ENCODE measurements at regions not wholly inside any gene's neighbourhood (a gene's known extent, or its start where the extent isn't known, plus 50 kb on each side); places are given as distances from the start of the nearest gene placed in this dataset.
"Not testable (repeated sequence)": the region's sequence is repeated elsewhere in the genome, so short reads cannot be mapped to it uniquely, and the experiment has no call there.

GRCh38 chr1:199929556-199929955, 98.0 kb upstream of the NR5A2 start:
- ChIA-PET SMC1A (ENCODE audit: uncharacterized antibody, unreplicated experiment) (no interaction called here), RAD21 (ENCODE audit: unreplicated experiment) (no interaction called here), POLR2A (no interaction called here), CTCF (no interaction called here)
- TF ChIP-seq RAD21 (IDR thresholded peaks at IDR 0.05; ENCODE audit: insufficient read depth, low read depth, low read length) (no peak), NFYA (IDR thresholded peaks at IDR 0.05; ENCODE audit: borderline replicate concordance, low read depth, low read length) (no peak), CBX3 (IDR thresholded peaks at IDR 0.05; ENCODE audit: borderline replicate concordance, low read depth) (no peak), FOXM1 (IDR thresholded peaks at IDR 0.05; ENCODE audit: low read depth, low read length) (no peak), IKZF2 (IDR thresholded peaks at IDR 0.05) (no peak), E2F8 (IDR thresholded peaks at IDR 0.05; ENCODE audit: low read depth, partially characterized antibody) (no peak), RFX5 (IDR thresholded peaks at IDR 0.05; ENCODE audit: low read depth, low read length) (no peak), SMAD5 (IDR thresholded peaks at IDR 0.05; ENCODE audit: low read depth) (no peak), PAX5 (IDR thresholded peaks at IDR 0.05; ENCODE audit: borderline replicate concordance, low read depth, low read length) (no peak), TCF3 (IDR thresholded peaks at IDR 0.05; ENCODE audit: borderline replicate concordance, insufficient read depth, low read depth, low read length) (no peak), POLR2A (IDR thresholded peaks at IDR 0.05; ENCODE audit: low read depth, low read length) (no peak), ZBTB33 (IDR thresholded peaks at IDR 0.05) (no peak)
- Histone ChIP-seq H3K4me2 (ENCODE audit: control insufficient read depth, insufficient read depth) (no peak overlapping the region), H3K27ac (ENCODE audit: control insufficient read depth, insufficient read depth) (no peak overlapping the region), H3K4me3 (no peak overlapping the region), H3K36me3 (ENCODE audit: control insufficient read depth in 2 of 2, insufficient read depth in 2 of 2, low read length in 1 of 2) (no peaks in the 10 kb centered on the region), H2AFZ (ENCODE audit: control insufficient read depth, low read depth, low read length) (no peak overlapping the region), H3K4me1 (ENCODE audit: control insufficient read depth, insufficient read depth, low read length) (no peaks in the 10 kb centered on the region), H4K20me1 (ENCODE audit: control insufficient read depth, insufficient read depth) (no peaks in the 10 kb centered on the region), H3K9me3 (replicated peaks; ENCODE audit: control insufficient read depth, insufficient read depth, low read length) (no peaks in the 10 kb centered on the region), H3K27me3 (replicated peaks in 1 of 2; ENCODE audit: control insufficient read depth in 2 of 2, insufficient read depth in 2 of 2, low read length in 1 of 2) (no peaks in the 10 kb centered on the region; a peak in 1 of 4 replicates), H3K9ac (ENCODE audit: control insufficient read depth, insufficient read depth, low read length) (no peak overlapping the region), H3K79me2 (ENCODE audit: control insufficient read depth, insufficient read depth, low read length) (no peaks in the 10 kb centered on the region)
- ATAC-seq (no peak), DNase-seq (ENCODE audit: low read depth, low spot score) (no peak), FAIRE-seq (no peak)
- in situ Hi-C loops (cut with MboI), result no loop called here
- intact Hi-C loops (cut with micrococcal nuclease; ENCODE audit: unreplicated experiment), result no loop called here
- WGBS (ENCODE audit: insufficient coverage, insufficient replicate concordance, low lambda C conversion rate, missing lambda C conversion rate), result 79% methylated on average over 3 of the region's 3 CpGs
- BruUV-seq (replicated peaks), result no TSS peak

GRCh38 chr1:199930067-199930466, 97.4 kb upstream of the NR5A2 start:
- BruUV-seq (replicated peaks); SMC1A ChIA-PET (ENCODE audit: uncharacterized antibody, unreplicated experiment); DNase-seq (ENCODE audit: low read depth, low spot score); intact Hi-C loops (cut with micrococcal nuclease; ENCODE audit: unreplicated experiment); H3K4me1 ChIP-seq (ENCODE audit: control insufficient read depth, insufficient read depth, low read length); CTCF ChIA-PET; H3K9me3 ChIP-seq (replicated peaks; ENCODE audit: control insufficient read depth, insufficient read depth, low read length); RAD21 ChIA-PET (ENCODE audit: unreplicated experiment); FAIRE-seq; H3K4me3 ChIP-seq; H3K79me2 ChIP-seq (ENCODE audit: control insufficient read depth, insufficient read depth, low read length); POLR2A ChIA-PET; H4K20me1 ChIP-seq (ENCODE audit: control insufficient read depth, insufficient read depth); H3K4me2 ChIP-seq (ENCODE audit: control insufficient read depth, insufficient read depth); H3K27me3 ChIP-seq (replicated peaks in 1 of 2; ENCODE audit: control insufficient read depth in 2 of 2, insufficient read depth in 2 of 2, low read length in 1 of 2); H2AFZ ChIP-seq (ENCODE audit: control insufficient read depth, low read depth, low read length); ATAC-seq; in situ Hi-C loops (cut with MboI); H3K27ac ChIP-seq (ENCODE audit: control insufficient read depth, insufficient read depth); H3K36me3 ChIP-seq (ENCODE audit: control insufficient read depth in 2 of 2, insufficient read depth in 2 of 2, low read length in 1 of 2); H3K9ac ChIP-seq (ENCODE audit: control insufficient read depth, insufficient read depth, low read length): not testable (repeated sequence)
- WGBS (ENCODE audit: insufficient coverage, insufficient replicate concordance, low lambda C conversion rate, missing lambda C conversion rate), result 63% methylated on average over 5 of the region's 5 CpGs
